ENCODE measurements at regions not wholly inside any gene's neighbourhood (a gene's known extent, or its start where the extent isn't known, plus 50 kb on each side); places are given as distances from the start of the nearest gene placed in this dataset.

- DNase-seq, result no peak
These were observed 1158.5 kb downstream of the CDH18 start for GRCh38 chr5:18829539-18829938.

GRCh38 chr5:18850216-18850615 is 1137.8 kb downstream of the CDH18 start:
- no peak for DNase-seq

- DNase-seq, result no peak
These were observed 1115.0 kb downstream of the CDH18 start for GRCh38 chr5:18872978-18873377.

GRCh38 chr5:18876565-18876964 is 1111.4 kb downstream of the CDH18 start:
- no peak for DNase-seq

GRCh38 chr5:18881615-18882014 is 1106.4 kb downstream of the CDH18 start:
- DNase-seq, result no peak

GRCh38 chr5:18882154-18882553 is 1105.8 kb downstream of the CDH18 start:
- no peak for DNase-seq

- no peak for DNase-seq
These were observed 1099.2 kb downstream of the CDH18 start for GRCh38 chr5:18888821-18889220.

- no peak for DNase-seq
These were observed 1087.4 kb downstream of the CDH18 start for GRCh38 chr5:18900644-18901043.

GRCh38 chr5:18920966-18921365 is 1067.0 kb downstream of the CDH18 start:
- DNase-seq, result no peak

GRCh38 chr5:18932081-18932480 is 1055.9 kb downstream of the CDH18 start:
- no peak for DNase-seq

GRCh38 chr5:18944771-18945170 is 1043.2 kb downstream of the CDH18 start:
- DNase-seq, result no peak

GRCh38 chr5:18954239-18954638 is 1033.8 kb downstream of the CDH18 start:
- DNase-seq, result no peak

GRCh38 chr5:18959535-18959934 is 1028.5 kb downstream of the CDH18 start:
- no peak for DNase-seq

GRCh38 chr5:18961234-18961633 is 1026.8 kb downstream of the CDH18 start:
- no peak for DNase-seq

- no peak for DNase-seq
These were observed 1022.1 kb downstream of the CDH18 start for GRCh38 chr5:18965893-18966292.

- DNase-seq, result no peak
These were observed 1020.4 kb downstream of the CDH18 start for GRCh38 chr5:18967637-18968036.

GRCh38 chr5:18968966-18969365 is 1019.0 kb downstream of the CDH18 start:
- no peak for DNase-seq

GRCh38 chr5:18970000-18970399 is 1018.0 kb downstream of the CDH18 start:
- DNase-seq, result no peak

- DNase-seq, result no peak
These were observed 1015.8 kb downstream of the CDH18 start for GRCh38 chr5:18972177-18972576.

- DNase-seq, result no peak
These were observed 1012.4 kb downstream of the CDH18 start for GRCh38 chr5:18975624-18976023.

GRCh38 chr5:18977880-18978279 is 1010.1 kb downstream of the CDH18 start:
- no peak for DNase-seq

- DNase-seq, result no peak
These were observed 1003.4 kb downstream of the CDH18 start for GRCh38 chr5:18984559-18985080.

GRCh38 chr5:18985171-18985758 is 1002.7 kb downstream of the CDH18 start:
- no peak for DNase-seq

- DNase-seq, result peak; percentile 91
These were observed 1000.9 kb downstream of the CDH18 start for GRCh38 chr5:18987101-18987500.

GRCh38 chr5:18990852-18991251 is 997.1 kb downstream of the CDH18 start:
- DNase-seq, result no peak

All from NCI-H82 (cell line).